ENCODE measurements at regions not wholly inside any gene's neighbourhood (a gene's known extent, or its start where the extent isn't known, plus 50 kb on each side); places are given as distances from the start of the nearest gene placed in this dataset.

DNA sequence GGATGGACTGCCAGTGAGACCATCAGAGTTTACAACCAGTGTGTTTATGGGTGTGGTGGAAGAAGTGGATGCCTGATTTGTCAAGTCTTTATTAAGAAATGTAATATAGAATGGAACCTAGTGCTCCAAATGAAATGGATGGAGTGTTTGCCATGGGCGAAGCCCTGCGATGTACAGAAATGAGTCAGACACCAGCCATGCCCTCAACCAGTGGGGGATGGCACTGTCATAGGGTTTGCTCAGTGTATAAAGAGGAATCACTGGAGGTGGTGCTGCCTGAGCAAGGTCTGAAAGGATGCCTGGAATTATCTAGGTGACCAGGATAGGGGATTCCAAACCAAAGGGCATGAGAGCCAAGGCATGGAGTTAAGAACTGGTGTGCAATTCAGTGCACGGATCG, 120.9 kb upstream of the MTNR1B start:
- TF ChIP-seq, protein P1, sequence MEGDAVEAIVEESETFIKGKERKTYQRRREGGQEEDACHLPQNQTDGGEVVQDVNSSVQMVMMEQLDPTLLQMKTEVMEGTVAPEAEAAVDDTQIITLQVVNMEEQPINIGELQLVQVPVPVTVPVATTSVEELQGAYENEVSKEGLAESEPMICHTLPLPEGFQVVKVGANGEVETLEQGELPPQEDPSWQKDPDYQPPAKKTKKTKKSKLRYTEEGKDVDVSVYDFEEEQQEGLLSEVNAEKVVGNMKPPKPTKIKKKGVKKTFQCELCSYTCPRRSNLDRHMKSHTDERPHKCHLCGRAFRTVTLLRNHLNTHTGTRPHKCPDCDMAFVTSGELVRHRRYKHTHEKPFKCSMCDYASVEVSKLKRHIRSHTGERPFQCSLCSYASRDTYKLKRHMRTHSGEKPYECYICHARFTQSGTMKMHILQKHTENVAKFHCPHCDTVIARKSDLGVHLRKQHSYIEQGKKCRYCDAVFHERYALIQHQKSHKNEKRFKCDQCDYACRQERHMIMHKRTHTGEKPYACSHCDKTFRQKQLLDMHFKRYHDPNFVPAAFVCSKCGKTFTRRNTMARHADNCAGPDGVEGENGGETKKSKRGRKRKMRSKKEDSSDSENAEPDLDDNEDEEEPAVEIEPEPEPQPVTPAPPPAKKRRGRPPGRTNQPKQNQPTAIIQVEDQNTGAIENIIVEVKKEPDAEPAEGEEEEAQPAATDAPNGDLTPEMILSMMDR (IDR thresholded peaks at IDR 0.05) = no peak
- TF ChIP-seq POLR2A (IDR thresholded peaks at IDR 0.05) = no peak

Data from heart left ventricle (tissue), 13 donors.